ENCODE measurements at regions not wholly inside any gene's neighbourhood (a gene's known extent, or its start where the extent isn't known, plus 50 kb on each side); places are given as distances from the start of the nearest gene placed in this dataset.
"Not testable (repeated sequence)": the region's sequence is repeated elsewhere in the genome, so short reads cannot be mapped to it uniquely, and the experiment has no call there.

DNA sequence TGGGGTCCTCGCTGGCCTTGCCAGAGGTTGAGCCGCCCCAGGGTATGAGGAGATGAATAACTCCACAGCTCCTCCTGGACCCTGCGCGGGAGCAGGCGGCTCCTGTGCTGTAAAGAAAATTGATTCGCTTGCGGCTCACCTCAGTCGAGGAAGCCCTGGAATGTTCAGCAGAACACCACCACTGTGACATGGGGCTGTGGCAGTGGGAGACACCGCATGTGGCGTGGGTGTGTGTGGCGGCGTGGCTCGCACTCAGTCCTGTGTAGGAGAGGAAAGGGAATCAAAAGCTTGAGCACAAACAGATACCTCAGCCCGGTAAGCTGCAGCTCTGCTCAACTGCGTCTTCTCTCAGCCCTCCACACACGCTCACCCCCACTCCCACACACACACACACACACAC, 295.9 kb upstream of the ADGRL2 start:
- POLR2A ChIA-PET; H2AFZ ChIP-seq (ENCODE audit: low read length); H3K79me2 ChIP-seq (ENCODE audit: insufficient read depth, low read length); DNase-seq (ENCODE audit: low spot score); H3K4me3 ChIP-seq (replicated peaks in 1 of 3; ENCODE audit: insufficient read depth in 1 of 3, low read depth in 2 of 3, low read length in 3 of 3); H4K20me1 ChIP-seq (ENCODE audit: insufficient read depth, low read length); H3K9ac ChIP-seq (ENCODE audit: insufficient read depth, low read depth, low read length); H3K27me3 ChIP-seq (ENCODE audit: control insufficient read depth in 1 of 2, insufficient read depth in 2 of 2, low read length in 2 of 2); FAIRE-seq; ATAC-seq; H3K27ac ChIP-seq (ENCODE audit: extremely low read length, insufficient read depth, low read length); BruUV-seq (replicated peaks); H3K4me1 ChIP-seq (ENCODE audit: insufficient read depth, low read length); in situ Hi-C loops (cut with HindIII; ENCODE audit: extremely low pct_ligation_motif_present, low pct_unique_long_range_greater_than_20kb); H3K36me3 ChIP-seq (replicated peaks in 1 of 2; ENCODE audit: control insufficient read depth in 1 of 2, insufficient read depth in 2 of 2, low read length in 2 of 2); H3K9me3 ChIP-seq (ENCODE audit: low read length); intact Hi-C loops (cut with micrococcal nuclease; ENCODE audit: unreplicated experiment); CTCF ChIA-PET (ENCODE audit: low intra/inter-chr PET ratio, low total read pairs); H3K4me2 ChIP-seq (ENCODE audit: low read depth, low read length): not testable (repeated sequence)
- WGBS (ENCODE audit: low lambda C conversion rate) = 74% methylated on average over 5 of the region's 16 CpGs

DNA sequence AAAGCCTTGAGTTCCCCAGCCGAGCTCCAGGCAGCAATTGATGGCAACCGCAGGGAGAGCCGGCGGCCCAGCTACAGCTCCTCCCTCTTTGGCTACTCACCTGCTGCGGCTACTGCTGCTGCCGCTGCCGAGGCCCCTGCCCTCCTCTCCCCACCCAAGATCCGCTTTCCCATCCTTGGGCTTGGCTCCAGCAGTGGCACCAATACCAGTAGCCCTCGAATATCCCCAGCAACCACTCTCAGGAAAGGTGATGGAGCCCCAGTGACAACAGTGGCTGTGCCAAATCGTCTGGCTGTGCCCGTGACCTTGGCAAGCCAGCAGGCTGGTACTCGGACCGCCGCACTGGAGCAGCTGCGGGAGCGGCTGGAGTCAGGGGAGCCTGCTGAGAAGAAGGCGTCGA, 298.0 kb upstream of the ADGRL2 start:
- BruUV-seq (replicated peaks); in situ Hi-C loops (cut with HindIII; ENCODE audit: extremely low pct_ligation_motif_present, low pct_unique_long_range_greater_than_20kb); FAIRE-seq; H4K20me1 ChIP-seq (ENCODE audit: insufficient read depth, low read length); H3K9me3 ChIP-seq (ENCODE audit: low read length); H3K4me2 ChIP-seq (ENCODE audit: low read depth, low read length); H3K36me3 ChIP-seq (replicated peaks in 1 of 2; ENCODE audit: control insufficient read depth in 1 of 2, insufficient read depth in 2 of 2, low read length in 2 of 2); H2AFZ ChIP-seq (ENCODE audit: low read length); DNase-seq (ENCODE audit: low spot score); H3K4me1 ChIP-seq (ENCODE audit: insufficient read depth, low read length); ATAC-seq; intact Hi-C loops (cut with micrococcal nuclease; ENCODE audit: unreplicated experiment); H3K79me2 ChIP-seq (ENCODE audit: insufficient read depth, low read length); POLR2A ChIA-PET; H3K27ac ChIP-seq (ENCODE audit: extremely low read length, insufficient read depth, low read length); H3K4me3 ChIP-seq (replicated peaks in 1 of 3; ENCODE audit: insufficient read depth in 1 of 3, low read depth in 2 of 3, low read length in 3 of 3); H3K27me3 ChIP-seq (ENCODE audit: control insufficient read depth in 1 of 2, insufficient read depth in 2 of 2, low read length in 2 of 2); H3K9ac ChIP-seq (ENCODE audit: insufficient read depth, low read depth, low read length); CTCF ChIA-PET (ENCODE audit: low intra/inter-chr PET ratio, low total read pairs): not testable (repeated sequence)
- 19% methylated on average over 8 of the region's 18 CpGs for WGBS (ENCODE audit: low lambda C conversion rate)

DNA sequence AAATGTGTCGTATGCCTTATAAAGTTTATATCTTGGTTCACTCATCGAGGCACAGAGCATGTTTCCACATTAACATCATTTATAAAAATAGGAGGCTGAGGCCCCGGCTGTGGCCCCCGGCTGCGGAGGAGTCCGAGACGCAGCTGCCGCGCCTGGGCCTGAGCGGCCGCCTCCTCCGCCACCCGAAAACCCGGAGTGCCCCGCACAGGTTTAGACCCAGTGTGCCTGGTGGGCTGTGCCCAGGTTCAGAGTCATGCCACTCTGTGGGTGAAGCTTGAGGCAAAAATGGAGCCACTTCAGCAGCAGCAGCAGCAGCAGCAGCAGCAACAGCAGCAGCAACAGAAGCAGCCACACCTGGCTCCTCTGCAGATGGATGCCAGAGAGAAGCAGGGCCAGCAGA, 299.2 kb upstream of the ADGRL2 start:
- H3K4me3 ChIP-seq (replicated peaks in 1 of 3; ENCODE audit: insufficient read depth in 1 of 3, low read depth in 2 of 3, low read length in 3 of 3); H3K4me1 ChIP-seq (ENCODE audit: insufficient read depth, low read length); FAIRE-seq; H3K27me3 ChIP-seq (ENCODE audit: control insufficient read depth in 1 of 2, insufficient read depth in 2 of 2, low read length in 2 of 2); DNase-seq (ENCODE audit: low spot score); CTCF ChIA-PET (ENCODE audit: low intra/inter-chr PET ratio, low total read pairs); in situ Hi-C loops (cut with HindIII; ENCODE audit: extremely low pct_ligation_motif_present, low pct_unique_long_range_greater_than_20kb); BruUV-seq (replicated peaks); H3K79me2 ChIP-seq (ENCODE audit: insufficient read depth, low read length); H3K36me3 ChIP-seq (replicated peaks in 1 of 2; ENCODE audit: control insufficient read depth in 1 of 2, insufficient read depth in 2 of 2, low read length in 2 of 2); H4K20me1 ChIP-seq (ENCODE audit: insufficient read depth, low read length); H2AFZ ChIP-seq (ENCODE audit: low read length); H3K27ac ChIP-seq (ENCODE audit: extremely low read length, insufficient read depth, low read length); H3K9me3 ChIP-seq (ENCODE audit: low read length); intact Hi-C loops (cut with micrococcal nuclease; ENCODE audit: unreplicated experiment); POLR2A ChIA-PET; H3K9ac ChIP-seq (ENCODE audit: insufficient read depth, low read depth, low read length); ATAC-seq; H3K4me2 ChIP-seq (ENCODE audit: low read depth, low read length): not testable (repeated sequence)
- WGBS (ENCODE audit: low lambda C conversion rate) = 64% methylated on average over 11 of the region's 15 CpGs

All from HepG2 (cell line).